Right kidney (tissue), 1 donor: ENCODE measurements at regions not wholly inside any gene's neighbourhood (a gene's known extent, or its start where the extent isn't known, plus 50 kb on each side); places are given as distances from the start of the nearest gene placed in this dataset.

Source experiments
- DNase-seq: peaks from one replicate; pipeline ENCODE4 v3.0.0-alpha.2; 2016

GRCh38 chr13:44098559-44098958 is 218.9 kb downstream of the LACC1 start:
- DNase-seq, result no peak

- no peak for DNase-seq
Observed at GRCh38 chr13:44101347-44102083, 221.8 kb downstream of the LACC1 start.

- no peak for DNase-seq
Observed at GRCh38 chr13:44103429-44104196, 223.9 kb downstream of the LACC1 start.

- DNase-seq, result no peak
Observed at GRCh38 chr13:44104197-44104490, 224.4 kb downstream of the LACC1 start.

- DNase-seq, result no peak
Observed at GRCh38 chr13:44104969-44105368, 225.3 kb downstream of the LACC1 start.

- DNase-seq, result no peak
Observed at GRCh38 chr13:44106266-44107152, 226.8 kb downstream of the LACC1 start.

GRCh38 chr13:44107357-44108121 is 227.8 kb downstream of the LACC1 start:
- DNase-seq, result no peak

- DNase-seq, result no peak
Observed at GRCh38 chr13:44108331-44108858, 228.7 kb downstream of the LACC1 start.

GRCh38 chr13:44110091-44110621 is 230.5 kb downstream of the LACC1 start:
- DNase-seq, result no peak

- DNase-seq, result no peak
Observed at GRCh38 chr13:44111701-44112100, 232.0 kb downstream of the LACC1 start.

- no peak for DNase-seq
Observed at GRCh38 chr13:44112700-44113329, 233.1 kb downstream of the LACC1 start.

- no peak for DNase-seq
Observed at GRCh38 chr13:44116562-44117332, 237.0 kb downstream of the LACC1 start.

GRCh38 chr13:44117351-44117750 is 237.6 kb downstream of the LACC1 start:
- no peak for DNase-seq

- no peak for DNase-seq
Observed at GRCh38 chr13:44117816-44118215, 238.1 kb downstream of the LACC1 start.

- DNase-seq, result no peak
Observed at GRCh38 chr13:44118881-44119280, 239.2 kb downstream of the LACC1 start.

GRCh38 chr13:44120043-44120442 is 240.3 kb downstream of the LACC1 start:
- no peak for DNase-seq

- no peak for DNase-seq
Observed at GRCh38 chr13:44120849-44121755, 241.4 kb downstream of the LACC1 start.

- DNase-seq, result no peak
Observed at GRCh38 chr13:44124352-44124751, 244.6 kb downstream of the LACC1 start.

GRCh38 chr13:44125943-44126469 is 246.3 kb downstream of the LACC1 start:
- DNase-seq, result no peak
